ENCODE measurements at regions not wholly inside any gene's neighbourhood (a gene's known extent, or its start where the extent isn't known, plus 50 kb on each side); places are given as distances from the start of the nearest gene placed in this dataset.

DNA sequence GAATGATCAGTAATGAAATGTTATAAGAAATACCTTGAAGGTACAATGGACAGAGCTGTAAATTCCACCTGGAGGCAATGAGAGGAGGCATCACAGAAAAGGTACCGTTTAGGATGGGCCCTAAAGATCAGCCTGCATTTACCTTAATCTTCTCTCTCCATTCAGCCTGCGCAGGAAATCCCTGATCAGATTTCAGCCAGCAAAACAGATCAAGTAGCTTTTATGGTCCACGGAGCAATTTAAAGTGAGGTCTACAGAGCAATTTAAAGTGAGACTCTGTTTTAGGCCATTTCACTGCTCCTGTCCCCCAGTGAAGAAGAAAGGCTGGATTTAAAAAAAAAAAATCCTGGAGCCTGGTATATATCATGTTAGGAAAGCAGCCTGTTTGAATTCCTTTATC is 195.1 kb upstream of the VCX start:
- Mint-ChIP-seq H3K36me3 (no peaks in the 10 kb centered on the region), H3K4me1 (no peaks in the 10 kb centered on the region), H3K9me3 (peaks cover 0 to 7% (median 2%) of the 10 kb centered on the region in 11 donors), H3K27ac (no peak overlapping the region), H3K27me3 (no peaks in the 10 kb centered on the region), H3K4me3 (no peak overlapping the region)
- H3K36me3 ChIP-seq (ENCODE audit: control insufficient read depth in 2 of 3, insufficient read depth in 3 of 3, low read length in 3 of 3), result no peaks in the 10 kb centered on the region
- no peak for DNase-seq
- H3K27ac ChIP-seq (ENCODE audit: low read depth, low read length), result no peak overlapping the region
- ChIA-PET POLR2A (no interaction called here), CTCF (no interaction called here)
- H3K27me3 ChIP-seq (ENCODE audit: control insufficient read depth in 2 of 2, insufficient read depth in 2 of 2, low read length in 2 of 2), result no peaks in the 10 kb centered on the region
- H3K9me3 ChIP-seq (ENCODE audit: control insufficient read depth in 2 of 3, low read length in 3 of 3), result no peaks in the 10 kb centered on the region
- intact Hi-C loops (cut with micrococcal nuclease), result no loop called here
- no peak for ATAC-seq
- H3K4me1 ChIP-seq (ENCODE audit: control insufficient read depth in 2 of 2, insufficient read depth in 2 of 2, low read length in 2 of 2), result no peaks in the 10 kb centered on the region
- H3K4me3 ChIP-seq (ENCODE audit: low read length), result no peak overlapping the region

DNA sequence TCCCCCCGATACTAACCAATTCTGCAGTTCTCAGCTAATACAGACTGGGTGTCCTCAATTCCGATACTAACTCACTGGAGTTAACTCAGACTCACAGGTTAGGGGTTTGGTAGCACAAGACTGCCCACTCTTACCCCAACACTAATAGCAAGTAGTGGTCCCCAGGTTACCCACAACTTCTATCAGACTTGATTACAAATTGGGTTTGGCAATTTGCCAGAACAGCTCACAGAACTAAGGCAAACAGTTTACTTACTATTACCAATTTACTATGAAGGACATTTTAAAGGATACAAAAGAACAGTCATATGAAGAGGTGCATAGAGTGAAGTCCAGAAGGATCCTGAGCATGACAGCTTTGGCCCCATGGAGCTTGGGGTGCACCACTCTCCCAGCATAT is 201.8 kb upstream of the VCX start:
- POLR2A ChIA-PET, result no interaction called here
- no peak overlapping the region for H3K27ac Mint-ChIP-seq
- H3K27me3 Mint-ChIP-seq, result no peaks in the 10 kb centered on the region
- no peak for DNase-seq
- no peaks in the 10 kb centered on the region for H3K27me3 ChIP-seq (ENCODE audit: control insufficient read depth in 2 of 2, insufficient read depth in 2 of 2, low read length in 2 of 2)
- no peaks in the 10 kb centered on the region for H3K4me1 ChIP-seq (ENCODE audit: control insufficient read depth in 2 of 2, insufficient read depth in 2 of 2, low read length in 2 of 2)
- no peaks in the 10 kb centered on the region for H3K4me1 Mint-ChIP-seq
- ATAC-seq, result no peak
- CTCF ChIA-PET, result no interaction called here
- no peak overlapping the region for H3K4me3 Mint-ChIP-seq
- no peaks in the 10 kb centered on the region for H3K36me3 Mint-ChIP-seq
- no peak overlapping the region for H3K27ac ChIP-seq (ENCODE audit: low read depth, low read length)
- intact Hi-C loops (cut with micrococcal nuclease), result no loop called here
- no peaks in the 10 kb centered on the region for H3K9me3 ChIP-seq (ENCODE audit: control insufficient read depth in 2 of 3, low read length in 3 of 3)
- H3K36me3 ChIP-seq (ENCODE audit: control insufficient read depth in 2 of 3, insufficient read depth in 3 of 3, low read length in 3 of 3), result no peaks in the 10 kb centered on the region
- peaks cover 0 to 5% (median 0%) of the 10 kb centered on the region in 11 donors for H3K9me3 Mint-ChIP-seq
- no peak overlapping the region for H3K4me3 ChIP-seq (ENCODE audit: low read length)

DNA sequence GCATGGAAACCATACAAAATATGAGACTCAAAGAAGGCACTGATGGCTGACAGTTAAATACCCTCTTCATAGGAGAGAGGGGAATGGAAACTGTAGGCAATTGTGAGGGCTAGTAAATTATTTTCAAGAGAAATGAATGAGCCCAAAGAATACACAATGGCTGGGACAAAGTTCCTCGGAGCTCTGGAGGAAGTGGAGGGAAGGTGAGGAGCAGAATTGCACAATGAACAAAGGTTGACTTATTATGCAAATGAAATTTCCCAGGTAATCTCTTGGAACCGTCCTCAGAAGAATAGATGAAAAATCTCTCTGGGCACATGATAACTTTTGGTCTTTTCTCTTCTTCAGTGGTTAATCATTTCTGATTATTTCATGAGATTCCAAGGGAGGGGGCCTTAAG is 202.6 kb upstream of the VCX start:
- DNase-seq (no peak), ATAC-seq (no peak)
- POLR2A ChIA-PET, result no interaction called here
- Mint-ChIP-seq H3K27ac (no peak overlapping the region), H3K9me3 (peaks cover 0 to 5% (median 0%) of the 10 kb centered on the region in 11 donors), H3K36me3 (no peaks in the 10 kb centered on the region), H3K4me1 (no peaks in the 10 kb centered on the region), H3K4me3 (no peak overlapping the region), H3K27me3 (no peaks in the 10 kb centered on the region)
- CTCF ChIA-PET, result no interaction called here
- intact Hi-C loops (cut with micrococcal nuclease), result no loop called here
- Histone ChIP-seq H3K27me3 (ENCODE audit: control insufficient read depth in 2 of 2, insufficient read depth in 2 of 2, low read length in 2 of 2) (no peaks in the 10 kb centered on the region), H3K4me3 (ENCODE audit: low read length) (no peak overlapping the region), H3K27ac (ENCODE audit: low read depth, low read length) (no peak overlapping the region), H3K36me3 (ENCODE audit: control insufficient read depth in 2 of 3, insufficient read depth in 3 of 3, low read length in 3 of 3) (no peaks in the 10 kb centered on the region), H3K9me3 (ENCODE audit: control insufficient read depth in 2 of 3, low read length in 3 of 3) (no peaks in the 10 kb centered on the region), H3K4me1 (ENCODE audit: control insufficient read depth in 2 of 2, insufficient read depth in 2 of 2, low read length in 2 of 2) (no peaks in the 10 kb centered on the region)

DNA sequence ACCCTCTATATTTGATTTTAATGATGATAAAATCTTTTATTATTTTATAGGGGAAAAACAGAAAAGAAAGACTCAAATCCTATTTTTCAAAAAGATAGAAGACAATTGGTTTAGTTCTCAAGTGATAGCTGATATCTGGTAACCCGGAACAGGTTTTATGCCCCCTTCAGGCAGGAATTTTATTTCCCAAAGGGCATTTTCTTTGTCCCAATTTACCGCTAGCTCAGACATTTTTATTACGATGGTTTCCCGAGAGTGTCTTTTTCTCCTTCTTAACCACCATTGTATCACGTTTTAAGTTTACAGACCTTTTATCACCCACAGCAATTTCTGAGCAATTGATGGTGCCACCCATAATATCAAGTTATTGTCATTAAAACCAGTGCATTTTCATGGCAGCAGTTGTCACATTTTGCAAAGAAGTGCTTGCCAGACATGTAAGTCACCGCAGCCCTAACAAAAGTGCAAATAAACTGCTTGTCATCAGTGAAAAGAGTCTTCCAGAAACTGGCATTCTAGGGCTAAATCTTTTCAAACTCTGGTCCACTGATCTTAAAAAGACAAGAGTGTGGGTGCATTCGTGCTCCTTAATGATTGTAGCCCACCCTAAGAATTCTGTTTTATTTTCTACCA is 204.8 kb upstream of the VCX start:
- no peak for ATAC-seq
- intact Hi-C loops (cut with micrococcal nuclease), result no loop called here
- H3K4me3 Mint-ChIP-seq, result no peak overlapping the region
- no peaks in the 10 kb centered on the region for H3K27me3 ChIP-seq (ENCODE audit: control insufficient read depth in 2 of 2, insufficient read depth in 2 of 2, low read length in 2 of 2)
- ChIA-PET POLR2A (no interaction called here), CTCF (no interaction called here)
- H3K36me3 Mint-ChIP-seq, result no peaks in the 10 kb centered on the region
- no peak overlapping the region for H3K27ac Mint-ChIP-seq
- no peak for DNase-seq
- no peaks in the 10 kb centered on the region for H3K4me1 ChIP-seq (ENCODE audit: control insufficient read depth in 2 of 2, insufficient read depth in 2 of 2, low read length in 2 of 2)
- no peak overlapping the region for H3K4me3 ChIP-seq (ENCODE audit: low read length)
- H3K4me1 Mint-ChIP-seq, result no peaks in the 10 kb centered on the region
- H3K27ac ChIP-seq (ENCODE audit: low read depth, low read length), result no peak overlapping the region
- H3K9me3 ChIP-seq (ENCODE audit: control insufficient read depth in 2 of 3, low read length in 3 of 3), result no peaks in the 10 kb centered on the region
- no peaks in the 10 kb centered on the region for H3K27me3 Mint-ChIP-seq
- no peaks in the 10 kb centered on the region for H3K36me3 ChIP-seq (ENCODE audit: control insufficient read depth in 2 of 3, insufficient read depth in 3 of 3, low read length in 3 of 3)
- H3K9me3 Mint-ChIP-seq, result peaks cover 0 to 7% (median 0%) of the 10 kb centered on the region in 11 donors

DNA sequence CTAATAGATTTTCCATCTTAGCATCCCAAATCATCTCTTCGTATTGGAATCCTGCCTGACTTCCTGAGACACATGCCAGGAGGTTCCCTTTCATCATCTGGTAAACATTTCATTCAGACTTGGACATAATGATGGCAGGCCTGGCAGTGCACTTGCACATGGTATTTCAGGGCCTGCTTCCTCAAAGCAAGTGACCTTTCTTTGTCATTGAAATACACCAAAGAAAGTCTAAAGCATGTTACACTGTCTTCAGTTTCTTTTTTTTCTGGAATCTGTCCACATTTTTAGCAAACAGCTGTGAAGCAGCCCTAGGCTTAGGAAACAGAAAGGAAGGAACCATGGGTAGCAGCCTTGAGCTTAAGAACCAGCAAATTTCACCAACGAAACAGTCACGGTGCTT is 205.9 kb upstream of the VCX start:
- intact Hi-C loops (cut with micrococcal nuclease), result no loop called here
- Histone ChIP-seq H3K36me3 (ENCODE audit: control insufficient read depth in 2 of 3, insufficient read depth in 3 of 3, low read length in 3 of 3) (no peaks in the 10 kb centered on the region), H3K9me3 (ENCODE audit: control insufficient read depth in 2 of 3, low read length in 3 of 3) (no peaks in the 10 kb centered on the region), H3K27me3 (ENCODE audit: control insufficient read depth in 2 of 2, insufficient read depth in 2 of 2, low read length in 2 of 2) (no peaks in the 10 kb centered on the region), H3K4me3 (ENCODE audit: low read length) (no peak overlapping the region), H3K4me1 (ENCODE audit: control insufficient read depth in 2 of 2, insufficient read depth in 2 of 2, low read length in 2 of 2) (no peaks in the 10 kb centered on the region), H3K27ac (ENCODE audit: low read depth, low read length) (no peak overlapping the region)
- no peak overlapping the region for H3K27ac Mint-ChIP-seq
- peaks cover 0 to 10% (median 2%) of the 10 kb centered on the region in 11 donors for H3K9me3 Mint-ChIP-seq
- ChIA-PET POLR2A (no interaction called here), CTCF (no interaction called here)
- DNase-seq (no peak), ATAC-seq (no peak)
- no peaks in the 10 kb centered on the region for H3K27me3 Mint-ChIP-seq
- no peaks in the 10 kb centered on the region for H3K4me1 Mint-ChIP-seq
- H3K4me3 Mint-ChIP-seq, result no peak overlapping the region
- H3K36me3 Mint-ChIP-seq, result no peaks in the 10 kb centered on the region

DNA sequence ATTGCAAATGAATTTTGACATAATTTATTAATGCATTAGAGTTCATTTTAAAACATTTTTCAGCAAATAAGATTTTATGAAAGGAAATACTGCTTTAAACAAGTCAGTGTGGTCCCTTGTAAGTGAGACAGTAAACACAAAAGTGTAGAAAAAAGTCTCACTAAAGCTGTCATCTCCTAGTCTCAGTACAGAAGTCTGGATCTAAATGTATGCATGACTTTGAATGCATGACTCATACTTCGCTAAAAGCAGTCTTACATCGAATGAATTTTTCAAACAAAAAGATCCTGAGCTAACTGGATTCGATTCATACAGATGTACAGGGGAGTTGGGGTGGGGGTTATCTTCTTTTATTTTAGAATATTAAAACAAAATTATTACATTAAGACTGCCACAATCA is 207.4 kb upstream of the VCX start:
- intact Hi-C loops (cut with micrococcal nuclease), result no loop called here
- peaks cover 0 to 11% (median 2%) of the 10 kb centered on the region in 11 donors for H3K9me3 Mint-ChIP-seq
- ATAC-seq (no peak), DNase-seq (no peak)
- H3K4me3 Mint-ChIP-seq, result no peak overlapping the region
- ChIA-PET CTCF (no interaction called here), POLR2A (no interaction called here)
- no peak overlapping the region for H3K27ac Mint-ChIP-seq
- Histone ChIP-seq H3K27me3 (ENCODE audit: control insufficient read depth in 2 of 2, insufficient read depth in 2 of 2, low read length in 2 of 2) (no peaks in the 10 kb centered on the region), H3K9me3 (ENCODE audit: control insufficient read depth in 2 of 3, low read length in 3 of 3) (no peaks in the 10 kb centered on the region), H3K36me3 (ENCODE audit: control insufficient read depth in 2 of 3, insufficient read depth in 3 of 3, low read length in 3 of 3) (no peaks in the 10 kb centered on the region), H3K4me3 (ENCODE audit: low read length) (no peak overlapping the region), H3K27ac (ENCODE audit: low read depth, low read length) (no peak overlapping the region), H3K4me1 (ENCODE audit: control insufficient read depth in 2 of 2, insufficient read depth in 2 of 2, low read length in 2 of 2) (no peaks in the 10 kb centered on the region)
- H3K27me3 Mint-ChIP-seq, result no peaks in the 10 kb centered on the region
- H3K36me3 Mint-ChIP-seq, result no peaks in the 10 kb centered on the region
- no peaks in the 10 kb centered on the region for H3K4me1 Mint-ChIP-seq

DNA sequence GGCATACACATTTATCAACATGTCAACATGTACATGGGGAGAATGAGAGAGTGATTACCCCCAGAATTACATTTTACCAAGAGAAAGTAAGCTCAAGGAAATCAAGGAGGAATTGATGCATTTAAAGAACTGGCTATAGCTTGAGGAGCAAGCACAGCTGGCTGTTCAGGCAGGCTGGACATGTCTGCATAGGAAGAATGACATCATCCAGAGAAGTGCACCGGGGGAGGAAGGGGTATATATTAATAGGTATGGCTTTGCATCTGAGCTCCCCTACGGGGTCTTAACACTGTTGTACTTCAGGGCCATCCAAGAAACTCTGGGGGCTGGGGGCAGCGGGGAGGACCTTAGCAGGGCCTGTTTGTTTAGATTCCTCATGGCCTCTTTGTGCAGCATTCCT is 222.4 kb upstream of the VCX start:
- H3K9me3 ChIP-seq (ENCODE audit: control insufficient read depth in 2 of 3, low read length in 3 of 3), result no peaks in the 10 kb centered on the region
- H3K4me1 Mint-ChIP-seq, result no peaks in the 10 kb centered on the region
- no peak overlapping the region for H3K4me3 ChIP-seq (ENCODE audit: low read length)
- no peaks in the 10 kb centered on the region for H3K36me3 Mint-ChIP-seq
- ATAC-seq (no peak), DNase-seq (no peak)
- intact Hi-C loops (cut with micrococcal nuclease), result no loop called here
- H3K27ac ChIP-seq (ENCODE audit: low read depth, low read length), result no peak overlapping the region
- no peaks in the 10 kb centered on the region for H3K4me1 ChIP-seq (ENCODE audit: control insufficient read depth in 2 of 2, insufficient read depth in 2 of 2, low read length in 2 of 2)
- ChIA-PET POLR2A (no interaction called here), CTCF (no interaction called here)
- no peak overlapping the region for H3K4me3 Mint-ChIP-seq
- no peaks in the 10 kb centered on the region for H3K36me3 ChIP-seq (ENCODE audit: control insufficient read depth in 2 of 3, insufficient read depth in 3 of 3, low read length in 3 of 3)
- H3K27me3 ChIP-seq (ENCODE audit: control insufficient read depth in 2 of 2, insufficient read depth in 2 of 2, low read length in 2 of 2), result no peaks in the 10 kb centered on the region
- H3K9me3 Mint-ChIP-seq, result peaks cover 0 to 8% (median 3%) of the 10 kb centered on the region in 11 donors
- no peaks in the 10 kb centered on the region for H3K27me3 Mint-ChIP-seq
- H3K27ac Mint-ChIP-seq, result no peak overlapping the region

Measured in naive thymus-derived CD4-positive, alpha-beta T cell (primary cell).